MG63 (cell line): ENCODE measurements at regions not wholly inside any gene's neighbourhood (a gene's known extent, or its start where the extent isn't known, plus 50 kb on each side); places are given as distances from the start of the nearest gene placed in this dataset.

Experiments
- DNase-seq: peaks from one replicate; pipeline ENCODE4 v3.0.0-alpha.2; 2020
- H3K27me3 ChIP-seq: fragments of 250-450 bp; sonication (Bioruptor Pico); 2 replicates; pipeline ENCODE4 v1.5.1; 2020; ENCODE audit warnings: mild to moderate bottlenecking, moderate library complexity
- H3K36me3 ChIP-seq: fragments of 250-450 bp; sonication (Bioruptor Pico); 2 replicates; pipeline ENCODE4 v1.5.1; 2020; ENCODE audit warnings: mild to moderate bottlenecking, moderate library complexity
- H3K4me3 ChIP-seq: fragments of 250-450 bp; sonication (Bioruptor Pico); 2 replicates; pipeline ENCODE4 v1.5.1; 2020; ENCODE audit warnings: mild to moderate bottlenecking, moderate library complexity
- H3K9me3 ChIP-seq: fragments of 250-450 bp; sonication (Bioruptor Pico); 2 replicates; pipeline ENCODE4 v1.5.1; 2020; ENCODE audit warnings: mild to moderate bottlenecking, moderate library complexity

DNA sequence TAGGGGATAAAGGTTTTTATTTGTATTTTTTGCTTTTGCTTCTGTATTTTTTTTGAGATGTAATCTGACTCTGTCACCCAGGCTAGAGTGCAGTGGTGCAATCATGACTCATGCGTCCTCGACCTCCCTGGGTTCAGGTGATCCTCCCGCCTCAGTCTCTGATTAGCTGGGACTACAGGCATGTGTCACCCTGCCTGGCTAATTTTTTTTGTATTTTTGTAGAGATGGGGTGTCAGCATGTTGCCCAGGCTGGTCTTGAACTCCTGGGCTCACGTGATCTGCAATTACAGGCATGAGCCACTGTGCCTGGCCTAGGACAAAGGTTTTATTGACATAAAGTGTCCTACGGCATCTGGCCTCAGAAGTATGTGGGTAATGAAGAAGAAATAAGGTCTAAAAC, 297.1 kb upstream of the C9orf72 start:
- DNase-seq: no peak
- Histone ChIP-seq H3K27me3 (no peaks in the 10 kb centered on the region), H3K36me3 (no peaks in the 10 kb centered on the region), H3K4me3 (no peak overlapping the region), H3K9me3 (no peaks in the 10 kb centered on the region)

- DNase-seq: no peak
- H3K9me3 ChIP-seq: no peaks in the 10 kb centered on the region
Observed at GRCh38 chr9:27880156-27880555, 306.9 kb upstream of the C9orf72 start.

DNA sequence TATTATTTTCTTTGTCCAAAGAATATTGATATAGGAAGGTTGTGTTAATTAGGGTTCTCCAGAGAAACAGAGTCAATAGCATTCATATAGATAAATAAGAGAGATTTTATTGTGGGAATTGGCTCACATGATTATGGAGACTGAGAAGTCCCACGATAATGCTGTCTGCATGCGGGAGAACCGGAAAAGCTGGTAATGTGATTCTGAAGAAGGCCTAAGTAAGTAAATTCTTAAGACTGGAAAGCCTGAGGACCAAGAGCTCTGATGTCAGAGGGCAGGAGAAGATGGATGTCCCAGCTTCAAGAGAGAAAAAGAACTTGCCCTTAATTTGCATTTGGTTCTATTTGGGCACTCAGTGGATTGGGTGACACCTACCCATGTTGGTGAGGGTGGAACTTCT, 307.4 kb upstream of the C9orf72 start:
- Histone ChIP-seq H3K27me3 (no peaks in the 10 kb centered on the region), H3K4me3 (no peak overlapping the region), H3K36me3 (no peaks in the 10 kb centered on the region), H3K9me3 (no peaks in the 10 kb centered on the region)
- no peak for DNase-seq

More at GRCh38 chr9:27880156-27880555, 306.9 kb upstream of the C9orf72 start:
- Histone ChIP-seq H3K27me3 (no peaks in the 10 kb centered on the region), H3K36me3 (no peaks in the 10 kb centered on the region), H3K4me3 (no peak overlapping the region)

DNA sequence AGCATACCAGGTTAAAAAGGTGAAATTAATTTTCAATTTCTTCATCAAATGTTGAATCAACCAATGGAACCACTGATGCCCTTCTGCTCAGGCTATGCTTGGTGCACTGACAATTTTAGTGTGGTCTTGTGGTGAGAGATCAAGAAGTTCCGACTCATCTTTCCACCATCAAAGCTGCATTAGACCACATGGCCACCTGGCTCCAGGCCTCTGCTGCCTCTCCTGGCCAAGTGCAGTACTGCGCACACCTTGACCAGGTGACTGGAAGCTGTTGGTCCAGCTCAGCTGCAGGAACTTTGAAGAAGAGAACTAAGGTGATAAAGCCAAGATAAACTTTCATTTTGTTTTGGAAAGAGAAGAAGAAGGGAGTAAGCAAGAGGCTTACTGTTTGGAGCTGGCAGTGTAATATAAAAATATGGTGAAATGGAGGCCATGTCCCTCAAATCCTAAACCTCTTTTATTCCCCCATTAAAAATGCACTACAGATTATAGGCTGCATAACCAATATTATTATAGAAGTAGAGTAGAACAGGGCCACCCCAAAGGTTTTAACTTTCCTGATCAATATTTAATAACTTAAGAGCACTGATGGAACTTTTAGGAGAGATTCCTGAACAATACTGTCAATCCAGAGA, 315.5 kb upstream of the C9orf72 start:
- no peaks in the 10 kb centered on the region for H3K27me3 ChIP-seq
- no peaks in the 10 kb centered on the region for H3K9me3 ChIP-seq
- H3K36me3 ChIP-seq: no peaks in the 10 kb centered on the region
- H3K4me3 ChIP-seq: no peak overlapping the region
- DNase-seq: no peak

- DNase-seq: no peak
- H3K27me3 ChIP-seq: no peaks in the 10 kb centered on the region
- no peaks in the 10 kb centered on the region for H3K9me3 ChIP-seq
- H3K4me3 ChIP-seq: no peak overlapping the region
- H3K36me3 ChIP-seq: no peaks in the 10 kb centered on the region
Observed at GRCh38 chr9:27924502-27924901, 351.2 kb upstream of the C9orf72 start.

GRCh38 chr9:27925815-27926214, 352.5 kb upstream of the C9orf72 start:
- Histone ChIP-seq H3K27me3 (no peaks in the 10 kb centered on the region), H3K36me3 (no peaks in the 10 kb centered on the region), H3K9me3 (no peaks in the 10 kb centered on the region), H3K4me3 (no peak overlapping the region)
- no peak for DNase-seq

- H3K9me3 ChIP-seq: no peaks in the 10 kb centered on the region
- no peaks in the 10 kb centered on the region for H3K36me3 ChIP-seq
- no peak overlapping the region for H3K4me3 ChIP-seq
- no peak for DNase-seq
- no peaks in the 10 kb centered on the region for H3K27me3 ChIP-seq
Observed at GRCh38 chr9:27929841-27930240, 356.6 kb upstream of the C9orf72 start.

DNA sequence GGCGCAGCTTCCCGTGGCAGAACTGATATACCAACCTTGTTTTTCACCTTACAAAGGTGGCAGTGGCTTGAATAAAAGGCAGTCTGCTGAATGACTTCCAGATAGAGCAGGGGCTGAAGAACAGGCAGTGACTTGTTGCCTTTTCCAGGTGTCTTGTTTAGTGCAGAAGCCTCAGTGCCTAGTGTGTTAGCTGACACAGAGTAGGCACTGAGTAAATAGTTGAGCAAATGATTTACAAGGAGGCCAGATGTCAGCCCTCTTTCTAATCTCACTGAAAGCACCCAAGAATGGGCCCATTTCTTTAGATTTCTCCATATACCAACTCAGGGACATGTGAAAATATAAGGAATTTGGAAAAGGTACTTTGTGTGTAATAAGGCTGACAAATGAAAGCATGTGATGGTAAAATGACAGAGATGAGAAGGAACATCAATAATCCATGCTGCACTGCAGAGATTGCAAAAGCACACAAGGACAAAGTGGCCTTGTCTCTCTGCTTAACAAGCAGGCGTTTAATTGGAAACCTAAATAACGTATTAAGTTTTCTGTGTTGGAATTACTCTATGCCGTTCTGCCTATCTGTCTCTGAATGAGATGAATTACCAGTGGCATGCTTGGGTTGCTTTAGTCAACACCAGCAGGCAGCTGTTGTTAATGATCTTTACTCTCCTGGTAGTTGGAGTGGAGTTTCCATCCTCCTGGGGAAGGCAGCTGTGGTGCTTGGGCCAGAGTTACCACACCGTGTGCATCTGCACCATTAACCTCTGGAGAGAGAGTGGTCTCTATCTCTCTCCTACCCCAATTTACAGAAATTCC, 360.1 kb upstream of the C9orf72 start:
- Histone ChIP-seq H3K27me3 (no peaks in the 10 kb centered on the region), H3K9me3 (no peaks in the 10 kb centered on the region), H3K4me3 (no peak overlapping the region), H3K36me3 (no peaks in the 10 kb centered on the region)
- DNase-seq: no peak

GRCh38 chr9:27934471-27934870, 361.2 kb upstream of the C9orf72 start:
- H3K36me3 ChIP-seq: no peaks in the 10 kb centered on the region
- H3K27me3 ChIP-seq: no peaks in the 10 kb centered on the region
- H3K9me3 ChIP-seq: no peaks in the 10 kb centered on the region
- H3K4me3 ChIP-seq: no peak overlapping the region
- DNase-seq: no peak

GRCh38 chr9:27939186-27939585, 365.9 kb upstream of the C9orf72 start:
- no peak for DNase-seq
- Histone ChIP-seq H3K27me3 (no peaks in the 10 kb centered on the region), H3K9me3 (no peaks in the 10 kb centered on the region), H3K36me3 (no peaks in the 10 kb centered on the region), H3K4me3 (no peak overlapping the region)

GRCh38 chr9:27940535-27940934, 367.3 kb upstream of the C9orf72 start:
- H3K27me3 ChIP-seq: no peaks in the 10 kb centered on the region
- no peak overlapping the region for H3K4me3 ChIP-seq
- no peaks in the 10 kb centered on the region for H3K9me3 ChIP-seq
- H3K36me3 ChIP-seq: no peaks in the 10 kb centered on the region
- DNase-seq: no peak

- no peak for DNase-seq
Observed at GRCh38 chr9:27943501-27943900, 370.2 kb upstream of the C9orf72 start.

GRCh38 chr9:27945386-27945785, 372.1 kb upstream of the C9orf72 start:
- no peak for DNase-seq
- H3K9me3 ChIP-seq: no peaks in the 10 kb centered on the region
- no peaks in the 10 kb centered on the region for H3K27me3 ChIP-seq
- no peaks in the 10 kb centered on the region for H3K36me3 ChIP-seq
- H3K4me3 ChIP-seq: no peak overlapping the region

More at GRCh38 chr9:27943501-27943900, 370.2 kb upstream of the C9orf72 start:
- H3K4me3 ChIP-seq: no peak overlapping the region
- no peaks in the 10 kb centered on the region for H3K9me3 ChIP-seq
- H3K27me3 ChIP-seq: no peaks in the 10 kb centered on the region
- no peaks in the 10 kb centered on the region for H3K36me3 ChIP-seq

GRCh38 chr9:27950382-27950781, 377.1 kb upstream of the C9orf72 start:
- no peaks in the 10 kb centered on the region for H3K9me3 ChIP-seq
- H3K27me3 ChIP-seq: no peaks in the 10 kb centered on the region
- H3K36me3 ChIP-seq: no peaks in the 10 kb centered on the region
- DNase-seq: no peak
- H3K4me3 ChIP-seq: no peak overlapping the region

DNA sequence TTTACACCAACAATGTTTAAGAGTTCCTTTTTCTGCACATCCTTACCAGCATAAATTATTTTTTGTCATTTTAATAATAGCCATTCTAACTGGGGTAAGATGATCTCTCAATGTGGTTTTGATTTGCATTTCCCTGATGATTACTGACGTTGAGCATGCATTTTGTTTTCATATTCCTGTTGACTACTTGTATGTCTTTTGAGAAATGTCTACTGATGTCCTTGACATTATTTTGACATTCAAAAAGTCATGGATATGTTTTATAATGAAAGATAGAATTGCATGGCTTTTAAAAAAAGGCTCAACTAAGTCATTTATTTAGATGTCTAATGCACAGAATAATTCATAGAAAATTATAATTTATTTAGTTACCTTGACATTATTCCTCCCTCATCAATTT, 381.6 kb upstream of the C9orf72 start:
- no peak for DNase-seq
- Histone ChIP-seq H3K9me3 (no peaks in the 10 kb centered on the region), H3K4me3 (no peak overlapping the region), H3K27me3 (no peaks in the 10 kb centered on the region), H3K36me3 (no peaks in the 10 kb centered on the region)

DNA sequence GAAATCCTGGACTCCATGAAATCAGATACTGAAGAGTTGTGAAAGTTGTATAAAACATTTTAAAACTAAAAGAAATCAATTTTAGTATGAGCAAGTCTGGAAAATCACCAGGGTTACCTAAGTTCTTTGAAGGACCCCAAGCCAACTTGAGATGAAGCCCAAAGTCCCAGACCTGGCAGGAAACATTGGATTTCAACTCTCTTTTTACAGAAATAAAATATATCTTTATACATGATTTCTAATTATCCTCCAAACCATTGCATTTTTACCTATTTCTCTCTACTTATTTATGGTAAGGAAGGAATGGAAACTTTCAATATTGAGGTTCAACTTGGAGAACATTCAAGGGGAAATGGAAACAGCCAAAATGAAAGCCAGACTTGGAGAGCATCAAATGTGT, 390.6 kb upstream of the C9orf72 start:
- no peak for DNase-seq
- H3K36me3 ChIP-seq: no peaks in the 10 kb centered on the region
- no peaks in the 10 kb centered on the region for H3K9me3 ChIP-seq
- H3K27me3 ChIP-seq: no peaks in the 10 kb centered on the region
- no peak overlapping the region for H3K4me3 ChIP-seq

- no peaks in the 10 kb centered on the region for H3K27me3 ChIP-seq
- H3K9me3 ChIP-seq: no peaks in the 10 kb centered on the region
- H3K36me3 ChIP-seq: no peaks in the 10 kb centered on the region
- no peak overlapping the region for H3K4me3 ChIP-seq
- DNase-seq: no peak
Observed at GRCh38 chr9:27967210-27967609, 393.9 kb upstream of the C9orf72 start.

DNA sequence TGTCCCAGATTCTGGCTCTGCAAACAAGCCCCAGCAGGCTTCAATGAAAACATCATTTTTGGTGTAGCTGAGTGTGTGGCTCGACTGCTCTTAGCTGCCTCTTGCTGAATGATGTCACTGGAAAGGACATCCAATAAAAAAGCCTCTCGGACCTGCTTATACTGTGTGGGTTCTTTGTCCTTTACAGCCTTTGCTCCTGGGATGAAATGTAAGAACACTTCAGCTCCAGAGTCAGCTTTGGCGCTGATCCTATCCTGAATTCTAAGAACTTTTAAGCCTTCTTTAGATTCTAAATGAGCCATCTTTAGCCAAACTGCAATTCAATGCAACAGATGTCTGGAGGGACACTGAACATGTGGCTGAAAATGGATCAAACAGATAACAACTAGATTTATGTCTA, 404.6 kb upstream of the C9orf72 start:
- Histone ChIP-seq H3K9me3 (no peaks in the 10 kb centered on the region), H3K27me3 (no peaks in the 10 kb centered on the region), H3K36me3 (no peaks in the 10 kb centered on the region)

More for the DNA sequence above, 404.6 kb upstream of the C9orf72 start:
- H3K4me3 ChIP-seq: no peak overlapping the region
- DNase-seq: no peak
